HUES6 (cell line): ENCODE measurements at regions not wholly inside any gene's neighbourhood (a gene's known extent, or its start where the extent isn't known, plus 50 kb on each side); places are given as distances from the start of the nearest gene placed in this dataset.

Experiments
- H3K27ac ChIP-seq: 2 replicates; pipeline ENCODE4 v1.7.0; 2013; ENCODE audit warnings: low read depth, mild to moderate bottlenecking, low read length, inconsistent platforms
- H3K27me3 ChIP-seq: 2 replicates; pipeline ENCODE4 v1.6.1; 2013; ENCODE audit warnings: low read length; ENCODE audit not compliant: control insufficient read depth, insufficient read depth
- H3K36me3 ChIP-seq: 2 replicates; pipeline ENCODE4 v1.6.1; 2013; ENCODE audit warnings: low read length; ENCODE audit not compliant: control insufficient read depth, insufficient read depth
- H3K4me1 ChIP-seq: 2 replicates; pipeline ENCODE4 v1.6.1; 2013; ENCODE audit warnings: low read length; ENCODE audit not compliant: control insufficient read depth, insufficient read depth
- H3K4me3 ChIP-seq: 2 replicates; pipeline ENCODE4 v1.5.1; 2013; ENCODE audit warnings: low read depth, low read length
- H3K9ac ChIP-seq: one replicate; pipeline ENCODE4 v1.6.1; 2013; ENCODE audit warnings: mild to moderate bottlenecking, low read length
- H3K9me3 ChIP-seq: 2 replicates; pipeline ENCODE4 v1.6.1; 2013; ENCODE audit warnings: low read depth, low read length; ENCODE audit not compliant: control insufficient read depth, insufficient read depth

- Histone ChIP-seq H3K4me3 (no peak overlapping the region), H3K27me3 (peaks cover 31% of the 10 kb centered on the region; the same call in 1 of the 2 replicates)
Observed at GRCh38 chr20:57995381-57995977, 233.0 kb downstream of the ANKRD60 start.

GRCh38 chr20:57993716-57994431, 234.6 kb downstream of the ANKRD60 start:
- Histone ChIP-seq H3K4me1 (peaks cover 3% of the 10 kb centered on the region; the same call in 1 of the 2 replicates), H3K27ac (no peak overlapping the region), H3K27me3 (peaks cover 26% of the 10 kb centered on the region; the same call in 1 of the 2 replicates)

More at GRCh38 chr20:57995381-57995977, 233.0 kb downstream of the ANKRD60 start:
- peaks cover 8% of the 10 kb centered on the region; the same call in 1 of the 2 replicates for H3K4me1 ChIP-seq
- H3K9ac ChIP-seq: no peak overlapping the region
- no peaks in the 10 kb centered on the region for H3K36me3 ChIP-seq
- H3K9me3 ChIP-seq: no peaks in the 10 kb centered on the region
- no peak overlapping the region for H3K27ac ChIP-seq

DNA sequence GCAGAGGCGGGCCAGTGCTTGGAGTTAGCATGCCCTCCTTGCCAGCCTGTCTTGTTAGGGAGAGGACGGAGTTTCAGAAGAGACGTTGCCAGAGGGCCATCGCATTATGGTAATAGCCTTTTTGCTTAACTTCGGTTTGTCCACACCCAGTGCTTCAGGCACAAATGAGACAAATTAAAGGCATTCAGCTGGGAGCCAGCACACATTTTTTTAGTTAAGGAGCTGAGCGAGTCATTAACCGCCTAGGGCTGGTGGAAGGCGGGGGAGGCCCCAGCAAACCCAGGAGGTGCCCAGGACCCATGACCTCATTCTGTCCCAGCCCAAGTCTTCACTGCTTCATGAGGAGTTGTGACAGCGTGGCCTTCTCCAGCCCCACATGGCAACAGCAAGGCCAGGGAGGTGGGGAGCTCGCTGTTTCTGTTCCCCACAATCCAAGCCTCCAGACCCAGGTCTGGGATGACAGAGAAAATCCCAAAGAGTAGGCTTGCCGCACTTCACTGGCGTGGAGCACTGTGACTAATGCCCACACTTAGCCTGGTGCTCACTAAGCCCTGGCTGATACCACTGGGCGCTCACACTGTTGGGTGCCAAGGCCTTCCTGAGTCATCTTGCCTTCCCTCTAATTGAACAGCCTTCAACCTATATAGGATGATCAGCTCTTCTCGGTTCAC, 237.1 kb downstream of the ANKRD60 start:
- Histone ChIP-seq H3K9me3 (no peaks in the 10 kb centered on the region), H3K4me1 (peaks cover 3% of the 10 kb centered on the region; the same call in 1 of the 2 replicates), H3K27ac (no peak overlapping the region), H3K27me3 (peaks cover 23% of the 10 kb centered on the region; the same call in 1 of the 2 replicates), H3K9ac (no peak overlapping the region), H3K36me3 (no peaks in the 10 kb centered on the region), H3K4me3 (no peak overlapping the region)

More at GRCh38 chr20:57993716-57994431, 234.6 kb downstream of the ANKRD60 start:
- Histone ChIP-seq H3K9ac (no peak overlapping the region), H3K36me3 (no peaks in the 10 kb centered on the region), H3K4me3 (no peak overlapping the region), H3K9me3 (no peaks in the 10 kb centered on the region)

- Histone ChIP-seq H3K4me1 (peaks cover 3% of the 10 kb centered on the region; the same call in 1 of the 2 replicates), H3K27ac (no peak overlapping the region), H3K9me3 (no peaks in the 10 kb centered on the region), H3K9ac (no peak overlapping the region), H3K36me3 (no peaks in the 10 kb centered on the region), H3K4me3 (no peak overlapping the region), H3K27me3 (peaks cover 23% of the 10 kb centered on the region; the same call in 1 of the 2 replicates)
Observed at GRCh38 chr20:57990396-57990987, 238.0 kb downstream of the ANKRD60 start.

- Histone ChIP-seq H3K9me3 (no peaks in the 10 kb centered on the region), H3K27me3 (peaks cover 21% of the 10 kb centered on the region; the same call in 1 of the 2 replicates), H3K36me3 (no peaks in the 10 kb centered on the region), H3K27ac (no peak overlapping the region), H3K4me1 (peaks cover 6% of the 10 kb centered on the region; the same call in 1 of the 2 replicates), H3K9ac (no peak overlapping the region), H3K4me3 (no peak overlapping the region)
Observed at GRCh38 chr20:57988828-57989227, 239.6 kb downstream of the ANKRD60 start.

DNA sequence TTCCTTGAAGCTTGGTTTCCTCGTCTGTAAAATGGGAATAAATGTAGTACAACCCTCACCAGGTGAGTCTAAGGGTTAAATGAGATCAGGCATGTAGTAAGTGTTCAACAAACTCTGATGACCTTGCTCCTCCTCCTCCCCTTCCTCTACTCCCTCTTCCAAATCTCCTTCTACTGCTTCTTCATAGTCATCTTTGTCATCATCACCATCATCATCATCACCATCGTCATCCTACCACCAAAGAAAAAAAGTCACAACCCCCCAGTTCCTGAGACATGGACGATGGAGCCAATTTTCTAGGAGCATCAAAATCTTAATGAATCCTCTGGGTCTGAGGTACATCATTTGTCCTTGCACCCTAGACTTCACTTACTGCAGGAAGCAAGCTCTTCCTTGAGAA, 240.0 kb downstream of the ANKRD60 start:
- Histone ChIP-seq H3K27me3 (peaks cover 17% of the 10 kb centered on the region; the same call in 1 of the 2 replicates), H3K4me3 (no peak overlapping the region), H3K27ac (no peak overlapping the region), H3K9ac (no peak overlapping the region), H3K4me1 (peaks cover 6% of the 10 kb centered on the region; the same call in 1 of the 2 replicates), H3K36me3 (no peaks in the 10 kb centered on the region), H3K9me3 (no peaks in the 10 kb centered on the region)

- Histone ChIP-seq H3K9ac (no peak overlapping the region), H3K27ac (no peak overlapping the region), H3K4me3 (no peak overlapping the region), H3K27me3 (peaks cover 12% of the 10 kb centered on the region; the same call in 1 of the 2 replicates), H3K9me3 (no peaks in the 10 kb centered on the region), H3K4me1 (peaks cover 6% of the 10 kb centered on the region; the same call in 1 of the 2 replicates), H3K36me3 (no peaks in the 10 kb centered on the region)
Observed at GRCh38 chr20:57987659-57988058, 240.8 kb downstream of the ANKRD60 start.

DNA sequence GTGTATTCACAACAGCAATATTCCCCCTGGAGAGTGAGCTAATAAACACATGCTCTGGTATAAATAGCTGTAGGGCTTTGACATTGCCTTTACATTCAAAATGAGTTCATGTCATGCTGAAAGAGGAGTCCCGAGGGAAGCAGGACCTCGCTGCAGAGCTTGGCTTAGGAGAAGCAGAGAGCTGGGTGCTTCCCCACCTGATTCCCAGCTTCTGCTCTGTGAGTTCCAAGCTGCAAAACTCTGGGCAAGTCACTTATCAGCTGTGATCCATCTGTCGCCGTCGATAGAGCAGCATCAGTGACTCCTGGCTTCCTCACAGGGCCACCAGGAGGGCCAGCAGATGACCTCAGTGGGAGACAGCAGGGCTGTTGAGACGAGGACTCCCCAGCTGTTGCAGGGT, 241.8 kb downstream of the ANKRD60 start:
- Histone ChIP-seq H3K4me1 (peaks cover 6% of the 10 kb centered on the region; the same call in 1 of the 2 replicates), H3K9ac (no peak overlapping the region), H3K4me3 (no peak overlapping the region), H3K36me3 (no peaks in the 10 kb centered on the region), H3K27ac (no peak overlapping the region), H3K27me3 (peaks cover 4% of the 10 kb centered on the region; the same call in 1 of the 2 replicates), H3K9me3 (no peaks in the 10 kb centered on the region)

- no peak overlapping the region for H3K27ac ChIP-seq
- no peaks in the 10 kb centered on the region for H3K9me3 ChIP-seq
- 0 out of 2 replicates have a peak, but pooled peaks cover 3% of the 10 kb centered on the region for H3K4me1 ChIP-seq
- no peaks in the 10 kb centered on the region for H3K36me3 ChIP-seq
- H3K9ac ChIP-seq: no peak overlapping the region
- H3K4me3 ChIP-seq: no peak overlapping the region
- no peaks in the 10 kb centered on the region; the same call in 1 of the 2 replicates for H3K27me3 ChIP-seq
Observed at GRCh38 chr20:57985278-57985677, 243.2 kb downstream of the ANKRD60 start.

- no peak overlapping the region for H3K9ac ChIP-seq
- 0 out of 2 replicates have a peak, but pooled peaks cover 3% of the 10 kb centered on the region for H3K4me1 ChIP-seq
- no peak overlapping the region for H3K4me3 ChIP-seq
- H3K27me3 ChIP-seq: no peaks in the 10 kb centered on the region
- no peaks in the 10 kb centered on the region for H3K9me3 ChIP-seq
- no peak overlapping the region for H3K27ac ChIP-seq
- no peaks in the 10 kb centered on the region for H3K36me3 ChIP-seq
Observed at GRCh38 chr20:57983082-57983481, 245.4 kb downstream of the ANKRD60 start.
